NCI-H748 (cell line): ENCODE measurements at regions not wholly inside any gene's neighbourhood (a gene's known extent, or its start where the extent isn't known, plus 50 kb on each side); places are given as distances from the start of the nearest gene placed in this dataset.
A peak's percentile ranks its signal among the peaks of the same experiment; 100 is the strongest.

ENCODE experiments used
- DNase-seq: peaks from one replicate; lab custom pipeline; 2025; ENCODE audit not compliant: unreplicated experiment; lab: John Stamatoyannopoulos, UW

- DNase-seq: no peak
Measured at GRCh38 chr3:66592016-66592761, 91.4 kb upstream of the LRIG1 start.

GRCh38 chr3:66592927-66593625 lies 92.3 kb upstream of the LRIG1 start:
- no peak for DNase-seq

GRCh38 chr3:66593978-66594377 lies 93.2 kb upstream of the LRIG1 start:
- no peak for DNase-seq

- peak; percentile 54 for DNase-seq
Measured at GRCh38 chr3:66597308-66597863, 96.6 kb upstream of the LRIG1 start.

GRCh38 chr3:66598168-66598567 lies 97.3 kb upstream of the LRIG1 start:
- DNase-seq: no peak

- no peak for DNase-seq
Measured at GRCh38 chr3:66602237-66602636, 101.4 kb upstream of the LRIG1 start.

GRCh38 chr3:66602691-66603090 lies 101.9 kb upstream of the LRIG1 start:
- DNase-seq: no peak

- no peak for DNase-seq
Measured at GRCh38 chr3:66603151-66603611, 102.4 kb upstream of the LRIG1 start.

- no peak for DNase-seq
Measured at GRCh38 chr3:66604481-66604880, 103.7 kb upstream of the LRIG1 start.

- no peak for DNase-seq
Measured at GRCh38 chr3:66606126-66606525, 105.3 kb upstream of the LRIG1 start.

GRCh38 chr3:66606868-66607267 lies 106.0 kb upstream of the LRIG1 start:
- DNase-seq: peak; percentile 44

GRCh38 chr3:66609660-66610561 lies 109.1 kb upstream of the LRIG1 start:
- DNase-seq: peak; percentile 95

- DNase-seq: no peak
Measured at GRCh38 chr3:66610562-66610909, 109.7 kb upstream of the LRIG1 start.

- peak; percentile 15 for DNase-seq
Measured at GRCh38 chr3:66615643-66616301, 115.0 kb upstream of the LRIG1 start.

- no peak for DNase-seq
Measured at GRCh38 chr3:66617351-66617750, 116.5 kb upstream of the LRIG1 start.

GRCh38 chr3:66618066-66618465 lies 117.2 kb upstream of the LRIG1 start:
- no peak for DNase-seq

- DNase-seq: no peak
Measured at GRCh38 chr3:66620296-66620695, 119.5 kb upstream of the LRIG1 start.

GRCh38 chr3:66622756-66623457 lies 122.1 kb upstream of the LRIG1 start:
- no peak for DNase-seq

- DNase-seq: no peak
Measured at GRCh38 chr3:66625505-66626216, 124.8 kb upstream of the LRIG1 start.
